Activated CD4-positive, alpha-beta T cell treated with anti-CD3 and anti-CD28 coated beads, Interleukin-2, amount 50 U/mL, for 24 hours (primary cell): ENCODE measurements at regions not wholly inside any gene's neighbourhood (a gene's known extent, or its start where the extent isn't known, plus 50 kb on each side); places are given as distances from the start of the nearest gene placed in this dataset.
"Not testable (repeated sequence)": the region's sequence is repeated elsewhere in the genome, so short reads cannot be mapped to it uniquely, and the experiment has no call there.

Experiments used
- DNase-seq, 2 donors: peaks; one replicate each; pipeline ENCODE4 v3.0.0-alpha.2; 2020; ENCODE audit warnings: low read depth in 1 of 2, low spot score in 1 of 2

- DNase-seq: no peak
These were observed 275.4 kb upstream of the HS6ST1 start for GRCh38 chr2:128593879-128594650.

- no peak for DNase-seq
These were observed 275.9 kb upstream of the HS6ST1 start for GRCh38 chr2:128594651-128594910.

GRCh38 chr2:128594953-128595677 lies 276.4 kb upstream of the HS6ST1 start:
- DNase-seq: no peak

DNA sequence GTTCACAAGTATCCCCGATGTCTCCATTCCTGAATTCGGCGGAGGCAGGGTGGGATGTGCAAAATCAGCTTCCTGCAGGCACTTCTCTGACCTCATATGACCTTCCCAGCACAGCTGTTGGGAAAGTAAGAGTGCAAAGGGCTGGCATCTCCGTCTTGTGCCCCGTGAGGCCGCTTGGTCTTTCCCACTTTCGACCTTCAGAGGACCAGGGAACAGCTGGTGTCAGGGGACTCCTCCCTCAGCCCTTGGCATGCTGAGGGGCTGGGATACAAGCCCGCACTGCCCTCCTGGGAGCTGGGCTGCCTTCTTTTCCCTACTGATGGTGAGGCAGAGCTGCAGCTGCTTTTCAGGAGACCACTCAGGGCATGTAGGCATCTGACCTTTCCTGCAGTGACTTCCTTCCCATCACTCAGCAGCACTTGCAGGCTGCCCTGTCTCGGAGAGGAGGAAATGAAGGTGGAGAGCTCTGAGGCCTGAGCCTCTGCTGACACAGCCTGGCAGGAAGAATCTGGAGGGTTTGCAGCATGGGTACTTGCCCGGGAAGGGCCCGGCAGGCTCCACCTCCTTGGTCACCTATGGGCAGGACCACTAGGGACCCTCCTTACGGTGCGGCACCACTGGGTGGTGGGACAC lies 277.2 kb upstream of the HS6ST1 start:
- DNase-seq: no peak

DNA sequence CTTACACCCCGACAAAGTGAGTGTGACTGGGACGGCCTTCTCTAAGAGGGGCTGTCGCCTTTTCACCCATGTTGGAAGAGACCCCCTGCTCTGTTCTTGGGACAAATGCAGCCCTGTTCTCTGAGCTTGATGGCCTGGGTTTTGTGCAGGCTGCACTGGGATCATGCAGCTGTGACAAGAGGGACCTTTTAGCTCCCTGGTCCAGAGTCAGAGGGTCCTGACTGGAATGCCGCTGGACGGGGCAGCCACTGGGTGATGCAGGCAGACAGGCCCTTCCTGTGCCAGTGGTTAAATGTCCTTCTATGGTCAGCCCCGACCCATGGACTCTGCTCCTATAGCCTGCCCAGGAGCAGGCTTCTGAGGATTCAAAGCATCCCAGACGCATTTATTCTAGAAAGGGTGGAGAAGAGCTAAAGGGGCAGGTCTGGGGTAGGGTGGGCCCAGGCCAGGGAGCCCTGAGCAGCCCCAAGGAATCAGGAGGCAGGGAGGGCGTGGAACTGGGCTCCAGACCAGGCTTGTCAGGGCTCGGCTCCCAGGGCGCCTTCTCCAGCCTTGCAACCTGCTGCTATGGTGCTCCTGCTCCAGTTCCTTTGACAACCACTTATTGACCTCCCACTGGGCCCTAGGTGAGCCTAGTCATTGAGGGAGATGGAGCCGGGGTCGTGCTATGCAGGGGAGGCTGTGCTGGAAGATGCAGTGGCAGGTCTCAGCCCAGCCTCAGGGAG lies 277.9 kb upstream of the HS6ST1 start:
- DNase-seq: no peak

- no peak for DNase-seq
These were observed 278.6 kb upstream of the HS6ST1 start for GRCh38 chr2:128597121-128597762.

- not testable (repeated sequence) for DNase-seq
These were observed 279.6 kb upstream of the HS6ST1 start for GRCh38 chr2:128598260-128598659.

- no peak for DNase-seq
These were observed 280.3 kb upstream of the HS6ST1 start for GRCh38 chr2:128598862-128599441.

DNA sequence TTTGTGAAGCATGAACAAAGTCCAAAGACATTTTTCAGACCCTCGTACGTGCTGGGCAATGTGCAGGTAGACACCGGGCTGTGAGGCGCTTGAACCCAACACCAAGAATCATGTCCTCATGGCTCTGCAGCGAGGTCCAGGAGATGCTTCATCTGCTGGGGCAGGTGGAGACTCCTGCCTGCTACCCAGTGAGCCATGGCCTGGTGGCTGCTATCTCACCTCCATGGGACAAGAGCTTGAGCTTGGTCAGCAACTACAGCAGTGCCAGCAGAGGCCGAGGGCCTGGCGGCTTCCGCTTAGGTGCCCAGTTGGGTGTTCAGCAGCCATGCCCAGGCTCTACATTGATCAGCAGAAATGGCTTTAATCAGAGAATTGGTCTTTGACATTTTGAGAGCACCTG lies 281.0 kb upstream of the HS6ST1 start:
- no peak for DNase-seq

DNA sequence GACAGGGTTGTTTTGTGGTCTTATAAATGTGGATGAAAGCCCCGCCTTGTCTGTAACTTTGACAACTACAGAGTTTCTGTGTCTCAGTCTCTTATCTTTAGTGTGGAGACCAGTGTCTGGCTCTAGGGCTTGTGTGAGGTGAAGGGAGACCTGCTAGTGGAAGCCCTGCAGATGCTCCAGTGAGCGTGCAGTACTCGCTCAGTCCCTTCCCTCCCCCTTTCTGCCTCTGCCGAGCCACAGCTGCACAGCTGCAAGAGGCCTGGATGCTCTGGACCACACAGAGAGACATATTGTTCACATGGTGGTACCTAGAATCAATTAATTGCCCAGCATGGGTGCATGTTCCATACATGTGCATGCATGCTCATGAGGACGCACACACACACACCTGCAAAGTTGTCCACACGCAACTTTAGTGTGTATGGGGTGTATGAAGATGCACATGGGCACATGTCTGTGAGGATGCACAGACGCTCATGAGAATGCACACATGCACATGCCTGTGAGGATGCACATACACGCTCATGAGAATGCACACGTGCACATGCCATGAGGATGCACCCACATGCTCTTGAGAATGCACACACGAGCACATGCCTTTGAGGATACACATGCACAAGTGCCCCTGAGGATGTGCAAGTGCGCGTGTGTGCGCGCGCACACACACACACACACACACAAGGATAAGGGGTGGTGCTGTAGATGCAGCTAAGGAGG lies 282.1 kb upstream of the HS6ST1 start:
- no peak for DNase-seq

- no peak for DNase-seq
These were observed 282.8 kb upstream of the HS6ST1 start for GRCh38 chr2:128601298-128602037.

DNA sequence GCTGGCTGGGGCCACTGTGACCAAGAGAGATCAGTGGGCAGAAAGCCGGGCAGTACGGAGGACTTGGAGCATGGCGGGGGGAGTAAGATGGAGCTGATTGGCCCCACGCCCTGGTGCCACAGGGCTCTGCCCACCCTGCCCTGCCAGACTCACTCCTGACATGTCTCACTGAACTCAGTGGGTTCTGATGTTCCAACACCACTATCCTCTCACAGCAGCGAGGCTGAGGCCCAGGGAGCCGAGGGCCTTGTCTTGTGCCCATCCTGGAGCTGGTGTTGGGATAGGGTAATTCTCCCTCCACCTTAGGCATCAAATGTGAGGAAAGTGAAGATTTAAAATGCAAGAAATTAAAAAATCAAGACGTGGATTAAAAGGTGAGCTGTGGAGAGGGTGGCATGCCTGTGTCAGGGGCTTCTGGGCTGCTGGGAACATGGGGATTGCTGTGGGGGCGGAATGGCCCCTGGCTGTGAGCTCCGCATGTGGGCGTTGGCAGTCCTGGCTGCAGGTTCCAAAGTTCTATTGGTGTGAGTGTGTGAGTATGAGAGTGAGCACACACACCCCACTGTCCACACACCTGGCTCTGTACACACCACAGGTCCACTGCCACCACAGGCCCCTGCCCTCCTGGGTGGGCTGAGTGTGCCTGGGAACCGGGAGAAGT lies 283.5 kb upstream of the HS6ST1 start:
- no peak for DNase-seq

GRCh38 chr2:128602699-128603101 lies 284.0 kb upstream of the HS6ST1 start:
- DNase-seq: no peak

GRCh38 chr2:128603411-128603924 lies 284.8 kb upstream of the HS6ST1 start:
- DNase-seq: no peak

DNA sequence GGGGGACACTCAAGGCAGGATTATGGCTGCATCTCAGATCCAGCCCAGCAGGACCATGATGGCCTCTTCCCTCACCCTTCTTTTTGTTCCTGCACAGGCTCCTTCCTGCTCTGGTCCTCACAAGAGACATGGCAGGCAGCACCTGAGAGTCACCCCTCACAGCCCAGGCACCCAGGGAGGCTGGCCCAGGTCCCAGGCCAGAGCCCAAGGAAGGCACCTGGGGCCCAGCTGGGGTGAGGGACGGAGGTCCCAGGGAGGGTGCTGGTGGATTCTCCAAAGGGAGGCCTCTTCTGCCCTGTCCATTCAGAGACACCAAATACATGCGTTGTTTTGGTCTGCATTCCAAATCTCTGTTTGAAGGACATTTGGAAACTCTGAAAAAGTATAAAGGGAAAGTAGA lies 285.4 kb upstream of the HS6ST1 start:
- DNase-seq: no peak

DNA sequence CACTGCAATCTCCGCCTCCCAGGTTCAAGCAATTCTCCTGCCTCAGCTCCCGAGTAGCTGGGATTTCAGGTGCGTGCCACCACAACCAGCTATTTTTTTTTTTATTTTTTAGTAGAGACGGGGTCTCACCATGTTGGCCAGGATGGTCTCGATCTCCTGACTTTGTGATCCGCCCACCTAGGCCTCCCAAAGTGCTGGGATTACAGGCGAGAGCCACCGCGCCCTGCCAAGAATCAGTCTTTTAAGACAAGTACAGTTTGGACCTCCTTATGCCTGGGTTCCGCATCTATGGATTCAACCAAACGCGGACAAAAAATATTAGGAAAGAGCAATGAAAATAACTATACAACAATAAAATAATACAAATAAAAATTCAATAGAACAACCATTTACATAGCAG lies 285.9 kb upstream of the HS6ST1 start:
- not testable (repeated sequence) for DNase-seq

DNA sequence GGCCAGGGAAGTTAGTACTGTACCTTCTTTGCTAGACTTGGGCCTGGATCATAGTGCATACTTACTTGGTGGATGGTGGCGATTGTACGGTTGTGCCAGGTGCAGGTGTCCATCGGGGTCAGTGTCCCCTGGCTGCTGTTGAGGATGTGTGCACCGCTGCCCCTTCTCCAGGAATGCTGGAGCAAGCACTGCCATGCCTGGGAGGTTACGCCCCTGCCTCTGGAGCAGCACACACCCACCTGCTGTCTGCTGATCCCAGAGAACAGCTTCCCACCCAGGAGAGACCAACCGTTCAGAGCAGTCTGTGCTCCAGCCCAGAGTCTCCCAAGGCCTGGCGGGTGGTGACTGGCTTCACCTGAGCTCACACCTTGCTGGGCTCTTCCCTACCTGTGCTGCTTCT lies 286.8 kb upstream of the HS6ST1 start:
- no peak for DNase-seq

- DNase-seq: no peak
These were observed 287.3 kb upstream of the HS6ST1 start for GRCh38 chr2:128605931-128606330.

DNA sequence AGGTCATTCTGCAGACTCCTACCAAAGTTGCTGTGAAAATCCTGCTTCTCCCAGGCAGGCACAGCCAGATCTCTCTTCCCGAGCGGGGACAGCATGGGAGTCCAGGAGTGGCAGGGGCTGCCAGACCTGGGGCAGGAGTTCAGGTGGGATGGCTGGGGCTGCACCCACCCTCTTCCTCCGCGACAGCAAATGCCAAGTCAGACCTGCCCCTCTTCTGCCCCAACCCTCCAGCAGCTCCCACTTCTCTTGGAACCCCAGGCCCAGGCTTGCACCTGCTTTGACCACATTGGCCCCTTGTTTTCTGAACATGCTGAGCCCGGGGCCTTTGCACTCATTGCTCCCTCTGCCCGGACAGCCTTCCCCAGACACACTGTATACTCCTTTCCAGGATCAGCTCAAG lies 288.2 kb upstream of the HS6ST1 start:
- no peak for DNase-seq
